ENCODE measurements at regions not wholly inside any gene's neighbourhood (a gene's known extent, or its start where the extent isn't known, plus 50 kb on each side); places are given as distances from the start of the nearest gene placed in this dataset.
A peak's percentile ranks its signal among the peaks of the same experiment; 100 is the strongest.

DNA sequence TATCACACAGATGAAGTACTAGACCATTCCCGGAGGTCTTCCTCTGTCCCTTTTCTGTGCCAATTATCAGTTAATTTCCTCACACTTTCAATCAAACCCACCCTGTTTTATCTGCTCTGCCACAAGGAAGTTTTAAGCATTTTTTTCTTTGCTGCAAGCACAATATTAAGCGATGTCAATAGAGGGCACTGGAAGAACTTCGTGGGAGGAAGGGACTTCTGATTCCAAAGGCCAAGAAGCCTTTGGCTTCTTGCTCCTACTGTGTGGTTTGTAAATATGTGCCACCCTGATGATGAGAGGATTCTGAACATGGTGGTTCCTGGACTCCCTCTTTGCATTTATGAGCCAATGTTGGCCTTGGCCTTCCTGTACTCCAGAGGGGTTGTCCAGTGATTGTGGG, 1712.5 kb upstream of the C9orf72 start:
- TF ChIP-seq, protein P1, sequence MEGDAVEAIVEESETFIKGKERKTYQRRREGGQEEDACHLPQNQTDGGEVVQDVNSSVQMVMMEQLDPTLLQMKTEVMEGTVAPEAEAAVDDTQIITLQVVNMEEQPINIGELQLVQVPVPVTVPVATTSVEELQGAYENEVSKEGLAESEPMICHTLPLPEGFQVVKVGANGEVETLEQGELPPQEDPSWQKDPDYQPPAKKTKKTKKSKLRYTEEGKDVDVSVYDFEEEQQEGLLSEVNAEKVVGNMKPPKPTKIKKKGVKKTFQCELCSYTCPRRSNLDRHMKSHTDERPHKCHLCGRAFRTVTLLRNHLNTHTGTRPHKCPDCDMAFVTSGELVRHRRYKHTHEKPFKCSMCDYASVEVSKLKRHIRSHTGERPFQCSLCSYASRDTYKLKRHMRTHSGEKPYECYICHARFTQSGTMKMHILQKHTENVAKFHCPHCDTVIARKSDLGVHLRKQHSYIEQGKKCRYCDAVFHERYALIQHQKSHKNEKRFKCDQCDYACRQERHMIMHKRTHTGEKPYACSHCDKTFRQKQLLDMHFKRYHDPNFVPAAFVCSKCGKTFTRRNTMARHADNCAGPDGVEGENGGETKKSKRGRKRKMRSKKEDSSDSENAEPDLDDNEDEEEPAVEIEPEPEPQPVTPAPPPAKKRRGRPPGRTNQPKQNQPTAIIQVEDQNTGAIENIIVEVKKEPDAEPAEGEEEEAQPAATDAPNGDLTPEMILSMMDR (optimal IDR thresholded peaks at IDR 0.05 in 1 of 3, IDR thresholded peaks at IDR 0.05 in 1 of 3, conservative IDR thresholded peaks at IDR 0.05 in 1 of 3; ENCODE audit: extremely low read depth in 1 of 3, insufficient read depth in 2 of 3, low read length in 3 of 3), result peak in 2 of 3 experiments; percentile 24 to 26
- TF ChIP-seq EZH2 (IDR thresholded peaks at IDR 0.05; ENCODE audit: low read length), result no peak

Data from keratinocyte (primary cell).